Smooth muscle cell (in vitro differentiated cells): ENCODE measurements at regions not wholly inside any gene's neighbourhood (a gene's known extent, or its start where the extent isn't known, plus 50 kb on each side); places are given as distances from the start of the nearest gene placed in this dataset.

Experiments
- DNase-seq: peaks from one replicate; lab custom pipeline; 2025; ENCODE audit not compliant: unreplicated experiment; lab: John Stamatoyannopoulos, UW
- H2AFZ ChIP-seq: fragments of 200-600 bp; sonication (generic); 2 replicates; pipeline ENCODE4 v1.6.0; 2016; ENCODE audit warnings: antibody characterized with exemption, low read depth, mild to moderate bottlenecking
- H3F3A ChIP-seq: fragments of 200-600 bp; sonication (generic); 2 replicates; pipeline ENCODE4 v1.6.0; 2017; ENCODE audit warnings: antibody characterized with exemption, low read depth
- H3K27ac ChIP-seq: fragments of 200-600 bp; sonication (generic); 2 replicates; pipeline ENCODE4 v1.5.1; 2016; ENCODE audit warnings: low read depth, mild to moderate bottlenecking
- H3K27me3 ChIP-seq: fragments of 200-600 bp; sonication (generic); 2 replicates; pipeline ENCODE4 v1.6.1; 2016; ENCODE audit warnings: low read depth, mild to moderate bottlenecking
- H3K36me3 ChIP-seq: fragments of 200-600 bp; sonication (generic); 2 replicates; pipeline ENCODE4 v1.5.1; 2016; ENCODE audit warnings: low read depth
- H3K4me1 ChIP-seq: fragments of 200-600 bp; sonication (generic); 2 replicates; pipeline ENCODE4 v1.5.1; 2016; ENCODE audit warnings: low read depth
- H3K4me2 ChIP-seq: fragments of 200-600 bp; sonication (generic); 2 replicates; pipeline ENCODE4 v1.6.0; 2016; ENCODE audit warnings: mild to moderate bottlenecking
- H3K4me3 ChIP-seq: fragments of 200-600 bp; sonication (generic); 2 replicates; pipeline ENCODE4 v1.5.1; 2016; ENCODE audit warnings: mild to moderate bottlenecking
- H3K79me2 ChIP-seq: fragments of 200-600 bp; sonication (generic); 2 replicates; pipeline ENCODE4 v1.6.0; 2016; ENCODE audit warnings: low read depth, mild to moderate bottlenecking
- H3K9ac ChIP-seq: fragments of 200-600 bp; sonication (generic); 2 replicates; pipeline ENCODE4 v1.6.0; 2016; ENCODE audit warnings: low read depth
- H3K9me3 ChIP-seq: fragments of 200-600 bp; sonication (generic); replicated peaks from 2 replicates; pipeline ENCODE4 v1.5.1; 2016; ENCODE audit warnings: low read depth
- H4K20me1 ChIP-seq: fragments of 200-600 bp; sonication (generic); 2 replicates; pipeline ENCODE4 v1.6.0; 2016; ENCODE audit warnings: low read depth
- CTCF ChIP-seq: fragments of 200-600 bp; sonication (generic); IDR thresholded peaks from 2 replicates; pipeline ENCODE4 v1.5.1; 2017; ENCODE audit warnings: borderline replicate concordance, mild to moderate bottlenecking, antibody characterized with exemption; ENCODE audit not compliant: insufficient read depth, poor library complexity, severe bottlenecking
- WGBS: methylation state at CpG from one replicate; pipeline ENCODE4 v1.1.7; 2016; ENCODE audit warnings: low lambda C conversion rate; 5-methylcytosine and 5-hydroxymethylcytosine counted together

GRCh38 chr11:25298450-25298849, 801.6 kb downstream of the LUZP2 start:
- H3K4me3 ChIP-seq: no peak overlapping the region
- 94% methylated on average over 2 of the region's 2 CpGs for WGBS
- H2AFZ ChIP-seq: no peak overlapping the region

GRCh38 chr11:25309818-25310217, 813.0 kb downstream of the LUZP2 start:
- TF ChIP-seq CTCF: no peak
- no peak overlapping the region for H2AFZ ChIP-seq
- no peaks in the 10 kb centered on the region for H4K20me1 ChIP-seq
- H3K36me3 ChIP-seq: no peaks in the 10 kb centered on the region
- H3K27ac ChIP-seq: no peak overlapping the region
- H3K4me2 ChIP-seq: no peak overlapping the region
- H3K9me3 ChIP-seq: no peaks in the 10 kb centered on the region
- DNase-seq: no peak
- H3F3A ChIP-seq: no peaks in the 10 kb centered on the region
- no peaks in the 10 kb centered on the region for H3K79me2 ChIP-seq
- H3K27me3 ChIP-seq: no peaks in the 10 kb centered on the region
- no peak overlapping the region for H3K4me3 ChIP-seq
- no peak overlapping the region for H3K9ac ChIP-seq
- no peaks in the 10 kb centered on the region for H3K4me1 ChIP-seq
- WGBS: 82% methylated on average over 4 of the region's 4 CpGs

More at GRCh38 chr11:25298450-25298849, 801.6 kb downstream of the LUZP2 start:
- H3K9me3 ChIP-seq: no peaks in the 10 kb centered on the region
- no peaks in the 10 kb centered on the region for H3K79me2 ChIP-seq
- no peaks in the 10 kb centered on the region for H3K27me3 ChIP-seq
- H3K4me1 ChIP-seq: no peaks in the 10 kb centered on the region
- H3K27ac ChIP-seq: no peak overlapping the region
- H4K20me1 ChIP-seq: no peaks in the 10 kb centered on the region
- no peak for DNase-seq
- no peak overlapping the region for H3K9ac ChIP-seq
- H3K36me3 ChIP-seq: no peaks in the 10 kb centered on the region
- no peak overlapping the region for H3K4me2 ChIP-seq
- TF ChIP-seq CTCF: no peak
- no peaks in the 10 kb centered on the region for H3F3A ChIP-seq

GRCh38 chr11:25317216-25317615, 820.4 kb downstream of the LUZP2 start:
- no peak for TF ChIP-seq CTCF

GRCh38 chr11:25319127-25319526, 822.3 kb downstream of the LUZP2 start:
- TF ChIP-seq CTCF: no peak
- Histone ChIP-seq H3K4me2 (no peak overlapping the region), H3K79me2 (no peaks in the 10 kb centered on the region), H3K27ac (no peak overlapping the region), H3F3A (no peaks in the 10 kb centered on the region), H3K4me3 (no peak overlapping the region), H4K20me1 (no peaks in the 10 kb centered on the region), H3K9ac (no peak overlapping the region), H3K4me1 (no peaks in the 10 kb centered on the region), H3K27me3 (no peaks in the 10 kb centered on the region), H3K9me3 (no peaks in the 10 kb centered on the region), H2AFZ (no peak overlapping the region), H3K36me3 (no peaks in the 10 kb centered on the region)
- WGBS: 84% methylated on average over 2 of the region's 2 CpGs
- DNase-seq: no peak

More at GRCh38 chr11:25317216-25317615, 820.4 kb downstream of the LUZP2 start:
- H3K9me3 ChIP-seq: no peaks in the 10 kb centered on the region
- H3K9ac ChIP-seq: no peak overlapping the region
- no peak overlapping the region for H2AFZ ChIP-seq
- no peaks in the 10 kb centered on the region for H3K27me3 ChIP-seq
- H3K79me2 ChIP-seq: no peaks in the 10 kb centered on the region
- no peaks in the 10 kb centered on the region for H4K20me1 ChIP-seq
- no peaks in the 10 kb centered on the region for H3K4me1 ChIP-seq
- H3K36me3 ChIP-seq: no peaks in the 10 kb centered on the region
- DNase-seq: no peak
- H3F3A ChIP-seq: no peaks in the 10 kb centered on the region
- no peak overlapping the region for H3K27ac ChIP-seq
- H3K4me3 ChIP-seq: no peak overlapping the region
- H3K4me2 ChIP-seq: no peak overlapping the region
- 82% methylated on average over 2 of the region's 2 CpGs for WGBS
